ENCODE measurements at regions not wholly inside any gene's neighbourhood (a gene's known extent, or its start where the extent isn't known, plus 50 kb on each side); places are given as distances from the start of the nearest gene placed in this dataset.

DNA sequence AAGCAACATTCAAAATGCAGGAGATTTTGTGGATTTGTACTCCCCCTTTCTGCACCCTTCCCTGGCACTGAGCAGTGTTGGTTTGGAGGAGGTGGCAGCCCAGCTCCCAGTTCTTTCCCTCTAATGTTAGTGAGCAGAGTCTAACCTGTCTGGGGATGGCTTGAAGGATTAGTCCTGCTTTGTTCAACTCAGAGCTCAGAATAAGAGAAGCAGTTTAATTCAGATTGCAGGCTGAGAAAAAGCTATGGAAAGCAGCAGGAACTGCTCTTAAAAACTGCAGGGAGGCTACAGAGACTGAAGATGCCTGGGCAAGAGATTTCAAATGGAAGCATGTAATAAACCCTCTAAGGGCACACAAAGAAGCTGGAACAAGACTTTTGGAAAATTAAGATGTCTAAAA is 223.4 kb upstream of the GGTLC1 start:
- intact Hi-C loops (cut with DNase I; ENCODE audit: low total_unique reads) = no loop called here
- Histone ChIP-seq H3K36me3 (no peaks in the 10 kb centered on the region), H3K9me3 (no peaks in the 10 kb centered on the region), H3K4me3 (no peak overlapping the region), H3K27me3 (peaks cover 0 to 29% of the 10 kb centered on the region in 2 donors), H3K27ac (no peak overlapping the region), H3K4me1 (no peaks in the 10 kb centered on the region)
- TF ChIP-seq, protein P1, sequence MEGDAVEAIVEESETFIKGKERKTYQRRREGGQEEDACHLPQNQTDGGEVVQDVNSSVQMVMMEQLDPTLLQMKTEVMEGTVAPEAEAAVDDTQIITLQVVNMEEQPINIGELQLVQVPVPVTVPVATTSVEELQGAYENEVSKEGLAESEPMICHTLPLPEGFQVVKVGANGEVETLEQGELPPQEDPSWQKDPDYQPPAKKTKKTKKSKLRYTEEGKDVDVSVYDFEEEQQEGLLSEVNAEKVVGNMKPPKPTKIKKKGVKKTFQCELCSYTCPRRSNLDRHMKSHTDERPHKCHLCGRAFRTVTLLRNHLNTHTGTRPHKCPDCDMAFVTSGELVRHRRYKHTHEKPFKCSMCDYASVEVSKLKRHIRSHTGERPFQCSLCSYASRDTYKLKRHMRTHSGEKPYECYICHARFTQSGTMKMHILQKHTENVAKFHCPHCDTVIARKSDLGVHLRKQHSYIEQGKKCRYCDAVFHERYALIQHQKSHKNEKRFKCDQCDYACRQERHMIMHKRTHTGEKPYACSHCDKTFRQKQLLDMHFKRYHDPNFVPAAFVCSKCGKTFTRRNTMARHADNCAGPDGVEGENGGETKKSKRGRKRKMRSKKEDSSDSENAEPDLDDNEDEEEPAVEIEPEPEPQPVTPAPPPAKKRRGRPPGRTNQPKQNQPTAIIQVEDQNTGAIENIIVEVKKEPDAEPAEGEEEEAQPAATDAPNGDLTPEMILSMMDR (IDR thresholded peaks at IDR 0.05) = no peak
- DNase-seq = no peak

DNA sequence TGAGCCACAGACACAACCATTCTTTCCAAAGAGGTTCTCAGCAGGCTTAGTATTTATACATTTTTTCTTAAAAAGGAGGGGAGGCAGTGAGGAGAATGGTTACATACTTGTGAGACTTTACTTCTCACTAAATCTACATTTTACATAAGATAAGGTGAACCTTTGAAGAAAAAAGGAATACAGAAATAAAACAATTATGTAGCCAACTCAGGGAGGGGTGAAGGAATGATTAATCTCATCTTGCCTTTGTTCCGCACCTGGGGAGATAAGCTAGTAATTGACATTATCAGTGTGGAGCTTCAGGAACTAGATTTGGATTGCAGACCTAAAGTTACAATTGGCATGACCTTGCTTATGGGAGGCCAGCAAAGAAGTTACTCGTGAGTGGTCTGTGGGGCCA is 221.8 kb upstream of the GGTLC1 start:
- H3K4me1 ChIP-seq = no peaks in the 10 kb centered on the region
- no peaks in the 10 kb centered on the region for H3K36me3 ChIP-seq
- H3K9me3 ChIP-seq = no peaks in the 10 kb centered on the region
- no peak overlapping the region for H3K27ac ChIP-seq
- TF ChIP-seq, protein P1 (IDR thresholded peaks at IDR 0.05) = no peak
- no peak for DNase-seq
- peaks cover 0 to 29% of the 10 kb centered on the region in 2 donors for H3K27me3 ChIP-seq
- intact Hi-C loops (cut with DNase I; ENCODE audit: low total_unique reads) = no loop called here
- H3K4me3 ChIP-seq = no peak overlapping the region

DNA sequence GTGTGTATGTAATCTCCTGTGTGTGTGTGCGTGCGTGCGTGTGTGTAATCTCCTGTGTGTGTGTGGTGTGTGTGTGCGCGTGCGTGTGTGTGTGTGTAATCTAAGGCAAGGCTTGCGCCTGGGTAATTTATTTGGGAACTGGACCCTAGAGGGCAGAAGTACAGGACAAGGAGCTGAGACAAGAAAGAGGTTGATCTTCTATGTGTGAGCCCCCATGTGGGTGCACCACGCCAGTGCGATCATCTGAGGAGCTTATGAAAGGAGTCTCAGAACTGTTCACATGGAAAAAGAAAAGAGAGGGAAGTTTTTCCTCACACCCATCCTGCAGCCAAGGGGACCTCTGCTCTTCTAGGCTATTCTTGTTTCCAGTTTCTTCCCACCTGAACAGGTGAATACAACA is 220.1 kb upstream of the GGTLC1 start:
- intact Hi-C loops (cut with DNase I; ENCODE audit: low total_unique reads) = no loop called here
- Histone ChIP-seq H3K36me3 (no peaks in the 10 kb centered on the region), H3K4me3 (no peak overlapping the region), H3K4me1 (no peaks in the 10 kb centered on the region), H3K9me3 (no peaks in the 10 kb centered on the region), H3K27ac (no peak overlapping the region), H3K27me3 (peaks cover 0 to 23% of the 10 kb centered on the region in 2 donors)
- TF ChIP-seq, protein P1 (IDR thresholded peaks at IDR 0.05) = no peak
- no peak for DNase-seq

DNA sequence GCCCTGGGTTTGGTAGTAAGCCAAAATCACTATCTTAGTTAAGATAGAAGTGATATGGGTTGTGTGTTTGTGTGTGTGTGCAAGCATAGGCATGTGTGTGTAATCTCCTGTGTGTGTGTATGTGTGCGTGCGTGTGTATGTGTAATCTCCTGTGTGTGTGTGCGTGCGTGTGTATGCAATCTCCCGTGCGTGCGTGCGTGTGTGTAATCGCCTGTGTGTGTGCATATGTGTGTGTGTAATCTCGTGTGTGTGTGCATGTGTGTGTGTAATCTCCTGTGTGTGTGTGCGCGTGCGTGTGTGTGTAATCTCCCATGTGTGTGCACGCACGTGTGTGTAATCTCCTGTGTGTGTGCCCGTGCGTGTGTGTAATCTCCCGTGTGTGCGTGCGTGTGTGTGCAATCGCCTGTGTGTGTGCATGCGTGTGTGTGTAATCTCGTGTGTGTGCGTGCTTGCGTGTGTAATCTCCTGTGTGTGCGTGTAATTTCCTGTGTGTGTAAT is 219.3 kb upstream of the GGTLC1 start:
- H3K27me3 ChIP-seq = peaks cover 0 to 25% of the 10 kb centered on the region in 2 donors
- intact Hi-C loops (cut with DNase I; ENCODE audit: low total_unique reads) = no loop called here
- no peak overlapping the region for H3K4me3 ChIP-seq
- TF ChIP-seq, protein P1 (IDR thresholded peaks at IDR 0.05) = no peak
- no peaks in the 10 kb centered on the region for H3K9me3 ChIP-seq
- H3K27ac ChIP-seq = no peak overlapping the region
- no peak for DNase-seq
- no peaks in the 10 kb centered on the region for H3K4me1 ChIP-seq
- H3K36me3 ChIP-seq = no peaks in the 10 kb centered on the region

DNA sequence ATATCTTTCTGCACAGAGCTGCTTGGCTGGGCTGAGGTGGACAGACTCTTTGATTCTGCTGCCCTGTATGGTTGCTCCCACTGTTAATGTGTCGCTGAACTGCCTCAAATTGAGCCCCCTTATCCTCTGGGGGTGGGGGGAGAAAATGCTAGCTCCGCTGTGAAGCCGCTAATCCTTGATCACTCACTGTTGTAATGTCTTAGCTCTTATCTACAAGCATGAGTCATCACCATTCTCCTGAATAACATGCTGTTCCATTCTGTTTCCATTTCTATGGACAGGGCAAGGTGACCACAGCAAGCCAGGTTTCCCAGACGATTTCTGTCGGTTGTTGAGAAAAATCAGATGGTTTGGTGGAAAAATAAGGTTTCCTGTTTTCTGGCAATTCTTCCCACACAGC is 218.4 kb upstream of the GGTLC1 start:
- intact Hi-C loops (cut with DNase I; ENCODE audit: low total_unique reads) = no loop called here
- no peak overlapping the region for H3K27ac ChIP-seq

More for the DNA sequence above, 218.4 kb upstream of the GGTLC1 start:
- no peak overlapping the region for H3K4me3 ChIP-seq
- H3K9me3 ChIP-seq = no peaks in the 10 kb centered on the region
- H3K4me1 ChIP-seq = no peaks in the 10 kb centered on the region
- peaks cover 0 to 21% of the 10 kb centered on the region in 2 donors for H3K27me3 ChIP-seq
- no peaks in the 10 kb centered on the region for H3K36me3 ChIP-seq
- TF ChIP-seq, protein P1 (IDR thresholded peaks at IDR 0.05) = no peak
- no peak for DNase-seq
